ENCODE measurements at regions not wholly inside any gene's neighbourhood (a gene's known extent, or its start where the extent isn't known, plus 50 kb on each side); places are given as distances from the start of the nearest gene placed in this dataset.

- TF ChIP-seq YY1 (IDR thresholded peaks at IDR 0.05; ENCODE audit: insufficient read depth, insufficient read length), result no peak
- no peak for TF ChIP-seq ZNF274 (IDR thresholded peaks at IDR 0.05; ENCODE audit: low read depth, low read length)
- TF ChIP-seq SUZ12 (IDR thresholded peaks at IDR 0.05; ENCODE audit: extremely low read depth, insufficient read depth, insufficient read length), result no peak
- no peak overlapping the region for H3K4me3 ChIP-seq (ENCODE audit: insufficient read length, low read depth)
- H3K9me3 ChIP-seq (ENCODE audit: insufficient read depth, low read length), result peaks cover 6% of the 10 kb centered on the region; the same call in 1 of the 2 replicates
- peak overlapping the region; percentile 56 for H3K9ac ChIP-seq (ENCODE audit: insufficient read length, low read depth)
- peaks cover 3% of the 10 kb centered on the region for H3K4me1 ChIP-seq (ENCODE audit: insufficient read depth, insufficient read length)
- no peaks in the 10 kb centered on the region for H3K36me3 ChIP-seq (ENCODE audit: insufficient read depth, insufficient read length, low read length)
- peak; percentile 35 for DNase-seq (ENCODE audit: low read depth, low spot score)
- H3K27me3 ChIP-seq (ENCODE audit: insufficient read depth, insufficient read length), result no peaks in the 10 kb centered on the region
Observed at GRCh38 chr6:168823397-168824212, 382.6 kb downstream of the SMOC2 start.

DNA sequence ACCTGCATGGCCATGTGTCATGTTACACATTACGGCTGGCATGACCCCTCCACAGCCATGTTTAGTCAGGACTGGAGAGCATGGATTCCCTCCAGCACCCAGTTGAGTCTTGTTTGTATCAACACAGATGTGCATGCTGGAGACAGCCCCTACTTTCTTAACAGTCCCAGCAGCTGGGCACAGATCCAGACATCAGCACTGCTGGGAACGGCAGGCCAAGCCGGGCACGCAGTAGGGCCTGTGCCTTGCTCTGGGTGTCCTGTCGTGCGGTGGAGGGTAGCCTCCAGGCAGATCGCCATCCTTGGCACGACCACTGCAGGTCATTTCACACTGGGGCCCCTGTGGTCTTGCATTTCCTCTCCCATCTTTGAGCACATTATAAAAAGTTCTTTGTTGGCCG lies 381.4 kb downstream of the SMOC2 start:
- TF ChIP-seq ZNF274 (IDR thresholded peaks at IDR 0.05; ENCODE audit: low read depth, low read length) (no peak), SUZ12 (IDR thresholded peaks at IDR 0.05; ENCODE audit: extremely low read depth, insufficient read depth, insufficient read length) (no peak), YY1 (IDR thresholded peaks at IDR 0.05; ENCODE audit: insufficient read depth, insufficient read length) (no peak)
- no peaks in the 10 kb centered on the region for H3K36me3 ChIP-seq (ENCODE audit: insufficient read depth, insufficient read length, low read length)
- no peak for DNase-seq (ENCODE audit: low read depth, low spot score)

GRCh38 chr6:168819546-168819945 lies 378.6 kb downstream of the SMOC2 start:
- no peak overlapping the region for H3K9ac ChIP-seq (ENCODE audit: insufficient read length, low read depth)
- H3K4me1 ChIP-seq (ENCODE audit: insufficient read depth, insufficient read length), result peaks cover 3% of the 10 kb centered on the region
- no peaks in the 10 kb centered on the region for H3K36me3 ChIP-seq (ENCODE audit: insufficient read depth, insufficient read length, low read length)
- no peak overlapping the region for H3K4me3 ChIP-seq (ENCODE audit: insufficient read length, low read depth)
- TF ChIP-seq SUZ12 (IDR thresholded peaks at IDR 0.05; ENCODE audit: extremely low read depth, insufficient read depth, insufficient read length), result no peak
- TF ChIP-seq ZNF274 (IDR thresholded peaks at IDR 0.05; ENCODE audit: low read depth, low read length), result no peak
- TF ChIP-seq YY1 (IDR thresholded peaks at IDR 0.05; ENCODE audit: insufficient read depth, insufficient read length), result no peak
- no peaks in the 10 kb centered on the region for H3K27me3 ChIP-seq (ENCODE audit: insufficient read depth, insufficient read length)
- peaks cover 5% of the 10 kb centered on the region; the same call in 1 of the 2 replicates for H3K9me3 ChIP-seq (ENCODE audit: insufficient read depth, low read length)
- no peak for DNase-seq (ENCODE audit: low read depth, low spot score)

More for the DNA sequence above, 381.4 kb downstream of the SMOC2 start:
- H3K4me1 ChIP-seq (ENCODE audit: insufficient read depth, insufficient read length), result peaks cover 3% of the 10 kb centered on the region
- H3K9ac ChIP-seq (ENCODE audit: insufficient read length, low read depth), result no peak overlapping the region
- no peaks in the 10 kb centered on the region for H3K27me3 ChIP-seq (ENCODE audit: insufficient read depth, insufficient read length)
- peaks cover 5% of the 10 kb centered on the region; the same call in 1 of the 2 replicates for H3K9me3 ChIP-seq (ENCODE audit: insufficient read depth, low read length)
- H3K4me3 ChIP-seq (ENCODE audit: insufficient read length, low read depth), result no peak overlapping the region

DNA sequence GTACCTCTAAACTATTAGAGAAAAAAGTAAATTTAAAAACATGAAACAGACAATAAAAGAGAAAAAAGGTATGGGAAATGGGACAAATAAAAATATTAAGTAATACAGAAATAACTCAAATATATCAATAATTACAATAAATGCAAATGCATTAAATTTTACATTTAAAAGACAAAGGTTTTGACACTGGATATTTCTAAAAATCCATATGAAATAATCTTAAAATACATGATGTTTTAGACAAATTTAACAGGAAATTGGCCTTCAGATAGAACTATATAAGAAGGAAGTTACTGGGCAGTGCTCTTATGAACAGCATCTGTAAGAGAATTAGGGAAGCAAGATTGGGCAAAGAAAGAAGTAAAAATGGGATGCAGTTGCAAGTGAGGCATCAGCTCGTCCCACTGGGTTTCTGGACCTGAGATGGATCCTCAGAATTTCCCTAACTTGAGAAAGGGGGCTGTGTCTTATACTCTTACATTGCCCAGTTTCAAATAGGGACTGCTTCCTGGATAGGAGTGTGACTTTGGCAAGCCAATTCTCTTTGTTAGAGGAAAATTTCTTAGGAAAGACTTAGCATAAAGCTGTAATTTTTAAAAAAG lies 376.7 kb downstream of the SMOC2 start:
- Histone ChIP-seq H3K36me3 (ENCODE audit: insufficient read depth, insufficient read length, low read length) (no peaks in the 10 kb centered on the region), H3K27me3 (ENCODE audit: insufficient read depth, insufficient read length) (no peaks in the 10 kb centered on the region), H3K4me1 (ENCODE audit: insufficient read depth, insufficient read length) (no peaks in the 10 kb centered on the region), H3K9ac (ENCODE audit: insufficient read length, low read depth) (no peak overlapping the region), H3K9me3 (ENCODE audit: insufficient read depth, low read length) (peaks cover 5% of the 10 kb centered on the region; the same call in 1 of the 2 replicates), H3K4me3 (ENCODE audit: insufficient read length, low read depth) (no peak overlapping the region)
- DNase-seq (ENCODE audit: low read depth, low spot score), result no peak
- TF ChIP-seq SUZ12 (IDR thresholded peaks at IDR 0.05; ENCODE audit: extremely low read depth, insufficient read depth, insufficient read length) (no peak), YY1 (IDR thresholded peaks at IDR 0.05; ENCODE audit: insufficient read depth, insufficient read length) (no peak), ZNF274 (IDR thresholded peaks at IDR 0.05; ENCODE audit: low read depth, low read length) (no peak)

DNA sequence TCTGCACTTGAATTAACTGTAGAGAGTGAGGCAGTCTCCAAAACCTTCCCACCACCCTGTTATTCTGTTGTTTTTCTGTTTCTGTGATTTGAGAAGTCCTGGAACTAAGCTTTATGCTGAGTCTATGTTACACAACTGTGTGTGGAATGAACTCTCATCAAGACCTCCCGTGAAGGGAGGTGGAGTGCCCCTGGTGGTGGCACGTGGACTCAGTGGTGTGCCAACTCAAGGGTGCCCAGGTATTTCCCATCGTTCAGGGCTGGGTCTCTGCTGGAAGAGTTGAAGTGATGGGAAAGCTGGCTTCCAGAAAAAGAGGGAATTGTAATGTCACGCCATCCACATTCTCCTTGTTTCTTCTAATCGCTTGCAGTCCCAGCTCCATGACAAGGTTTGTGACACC lies 374.2 kb downstream of the SMOC2 start:
- H3K4me3 ChIP-seq (ENCODE audit: insufficient read length, low read depth), result no peak overlapping the region
- no peak for DNase-seq (ENCODE audit: low read depth, low spot score)
- peaks cover 5% of the 10 kb centered on the region; the same call in 1 of the 2 replicates for H3K9me3 ChIP-seq (ENCODE audit: insufficient read depth, low read length)
- no peak overlapping the region for H3K9ac ChIP-seq (ENCODE audit: insufficient read length, low read depth)
- no peaks in the 10 kb centered on the region for H3K4me1 ChIP-seq (ENCODE audit: insufficient read depth, insufficient read length)
- no peaks in the 10 kb centered on the region for H3K36me3 ChIP-seq (ENCODE audit: insufficient read depth, insufficient read length, low read length)
- TF ChIP-seq ZNF274 (IDR thresholded peaks at IDR 0.05; ENCODE audit: low read depth, low read length) (no peak), SUZ12 (IDR thresholded peaks at IDR 0.05; ENCODE audit: extremely low read depth, insufficient read depth, insufficient read length) (no peak), YY1 (IDR thresholded peaks at IDR 0.05; ENCODE audit: insufficient read depth, insufficient read length) (no peak)
- H3K27me3 ChIP-seq (ENCODE audit: insufficient read depth, insufficient read length), result no peaks in the 10 kb centered on the region

DNA sequence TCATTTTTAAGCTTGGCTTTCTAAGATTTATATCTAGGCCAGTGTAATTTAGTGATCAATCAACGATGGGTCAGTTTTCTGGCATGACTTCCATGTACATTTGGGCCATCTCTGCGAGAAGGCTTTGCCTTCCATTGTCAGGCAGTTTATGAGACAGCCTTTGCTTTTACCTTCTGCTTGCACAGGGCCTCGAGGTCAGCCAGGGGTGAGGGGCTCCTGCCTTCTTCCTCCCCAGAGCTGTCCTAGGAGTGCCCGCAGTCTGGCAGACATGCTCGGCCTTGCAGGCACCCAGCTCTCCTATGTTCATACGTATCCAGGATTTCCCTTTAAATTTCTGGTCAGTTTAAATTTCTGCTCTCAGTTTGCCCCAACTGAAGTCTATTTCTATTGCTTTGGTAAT lies 367.2 kb downstream of the SMOC2 start:
- TF ChIP-seq ZNF274 (IDR thresholded peaks at IDR 0.05; ENCODE audit: low read depth, low read length) (no peak), SUZ12 (IDR thresholded peaks at IDR 0.05; ENCODE audit: extremely low read depth, insufficient read depth, insufficient read length) (no peak), YY1 (IDR thresholded peaks at IDR 0.05; ENCODE audit: insufficient read depth, insufficient read length) (no peak)
- Histone ChIP-seq H3K4me3 (ENCODE audit: insufficient read length, low read depth) (no peak overlapping the region), H3K9me3 (ENCODE audit: insufficient read depth, low read length) (no peaks in the 10 kb centered on the region), H3K36me3 (ENCODE audit: insufficient read depth, insufficient read length, low read length) (no peaks in the 10 kb centered on the region), H3K4me1 (ENCODE audit: insufficient read depth, insufficient read length) (no peaks in the 10 kb centered on the region), H3K9ac (ENCODE audit: insufficient read length, low read depth) (no peak overlapping the region), H3K27me3 (ENCODE audit: insufficient read depth, insufficient read length) (no peaks in the 10 kb centered on the region)
- no peak for DNase-seq (ENCODE audit: low read depth, low spot score)

- H3K9ac ChIP-seq (ENCODE audit: insufficient read length, low read depth), result no peak overlapping the region
- no peaks in the 10 kb centered on the region for H3K27me3 ChIP-seq (ENCODE audit: insufficient read depth, insufficient read length)
- DNase-seq (ENCODE audit: low read depth, low spot score), result no peak
- H3K4me3 ChIP-seq (ENCODE audit: insufficient read length, low read depth), result no peak overlapping the region
- TF ChIP-seq SUZ12 (IDR thresholded peaks at IDR 0.05; ENCODE audit: extremely low read depth, insufficient read depth, insufficient read length) (no peak), YY1 (IDR thresholded peaks at IDR 0.05; ENCODE audit: insufficient read depth, insufficient read length) (no peak), ZNF274 (IDR thresholded peaks at IDR 0.05; ENCODE audit: low read depth, low read length) (no peak)
- no peaks in the 10 kb centered on the region for H3K9me3 ChIP-seq (ENCODE audit: insufficient read depth, low read length)
- H3K36me3 ChIP-seq (ENCODE audit: insufficient read depth, insufficient read length, low read length), result no peaks in the 10 kb centered on the region
- no peaks in the 10 kb centered on the region for H3K4me1 ChIP-seq (ENCODE audit: insufficient read depth, insufficient read length)
Observed at GRCh38 chr6:168804331-168804730, 363.3 kb downstream of the SMOC2 start.
